ENCODE measurements at regions not wholly inside any gene's neighbourhood (a gene's known extent, or its start where the extent isn't known, plus 50 kb on each side); places are given as distances from the start of the nearest gene placed in this dataset.
"Not testable (repeated sequence)": the region's sequence is repeated elsewhere in the genome, so short reads cannot be mapped to it uniquely, and the experiment has no call there.

DNA sequence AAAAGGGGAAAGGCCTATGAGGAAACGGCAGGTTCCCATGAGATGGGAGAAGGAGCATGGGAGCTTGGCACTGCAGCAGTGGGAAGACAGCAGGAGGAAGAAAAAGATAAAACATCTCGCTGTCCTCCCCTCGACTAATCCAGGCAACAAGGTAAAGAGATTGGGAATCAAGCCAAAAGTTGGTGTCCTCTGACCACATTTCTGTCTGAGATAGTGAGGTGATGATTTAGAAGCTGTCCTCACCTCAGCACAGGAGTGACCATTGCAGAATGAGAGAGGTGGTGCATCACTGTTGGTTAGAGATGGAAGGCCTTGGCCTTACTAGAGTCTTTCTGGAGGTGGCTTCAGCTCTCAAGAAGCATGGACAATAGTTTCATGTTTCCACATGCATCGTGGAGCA, 226.6 kb upstream of the CCDC54 start:
- no peak for DNase-seq (ENCODE audit: extremely low read depth in 1 of 2, low read depth in 1 of 2)

DNA sequence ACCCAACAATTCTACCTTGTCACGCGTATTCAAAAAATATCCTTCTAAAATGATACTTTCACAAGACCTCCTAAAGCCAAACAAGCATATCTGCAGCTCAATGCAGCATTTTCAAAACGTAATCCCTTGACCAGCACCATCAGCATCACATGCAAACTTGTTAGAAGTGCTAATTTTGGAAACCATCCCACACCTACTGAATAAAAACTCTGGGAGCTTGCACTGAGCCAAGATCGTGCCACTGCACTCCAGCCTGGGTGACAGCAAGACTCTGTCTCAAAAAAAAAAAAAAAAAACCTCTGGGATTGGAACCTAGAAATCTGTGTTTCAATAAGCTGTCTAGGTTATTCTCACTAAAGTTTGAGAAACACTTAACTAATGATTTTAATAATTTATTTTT, 223.3 kb upstream of the CCDC54 start:
- DNase-seq (ENCODE audit: extremely low read depth in 1 of 2, low read depth in 1 of 2) = no peak

DNA sequence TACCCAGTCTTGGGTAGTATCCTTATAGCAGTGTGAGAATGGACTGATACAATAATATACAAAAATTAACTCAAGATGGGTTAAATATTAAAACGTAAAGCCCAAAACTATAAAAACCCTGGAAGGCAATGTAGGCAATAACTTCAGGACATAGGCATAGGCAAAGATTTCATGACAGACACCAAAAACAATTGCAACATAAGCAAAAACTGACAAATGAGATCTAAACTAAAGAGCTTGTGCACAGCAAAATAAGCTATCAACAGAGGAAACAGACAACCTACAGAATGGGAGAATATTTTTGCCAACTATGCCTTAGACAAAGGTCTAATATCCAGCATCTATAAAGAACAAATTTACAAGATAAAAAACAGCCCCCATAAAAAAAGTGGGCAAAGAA, 204.8 kb upstream of the CCDC54 start:
- no peak for DNase-seq (ENCODE audit: extremely low read depth in 1 of 2, low read depth in 1 of 2)

DNA sequence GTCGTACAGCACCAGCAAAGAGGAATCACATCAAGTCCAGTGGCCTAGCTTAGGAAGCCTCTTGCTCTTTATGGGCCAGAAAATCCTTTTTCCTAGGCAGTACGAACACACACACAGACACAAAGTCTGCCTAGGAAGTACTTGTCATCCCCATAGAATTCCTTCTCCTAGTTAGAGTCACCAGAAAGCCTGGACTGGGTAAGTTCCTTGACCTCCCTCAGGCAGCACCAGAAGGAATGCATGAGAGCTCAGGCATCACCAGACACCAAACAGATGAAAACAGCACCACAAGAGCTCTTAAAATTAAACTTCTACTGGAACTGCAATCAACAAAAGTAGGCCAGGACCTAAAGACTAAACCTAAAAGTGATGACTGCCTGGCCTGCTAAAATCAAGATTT, 192.9 kb upstream of the CCDC54 start:
- no peak for DNase-seq (ENCODE audit: extremely low read depth in 1 of 2, low read depth in 1 of 2)

DNA sequence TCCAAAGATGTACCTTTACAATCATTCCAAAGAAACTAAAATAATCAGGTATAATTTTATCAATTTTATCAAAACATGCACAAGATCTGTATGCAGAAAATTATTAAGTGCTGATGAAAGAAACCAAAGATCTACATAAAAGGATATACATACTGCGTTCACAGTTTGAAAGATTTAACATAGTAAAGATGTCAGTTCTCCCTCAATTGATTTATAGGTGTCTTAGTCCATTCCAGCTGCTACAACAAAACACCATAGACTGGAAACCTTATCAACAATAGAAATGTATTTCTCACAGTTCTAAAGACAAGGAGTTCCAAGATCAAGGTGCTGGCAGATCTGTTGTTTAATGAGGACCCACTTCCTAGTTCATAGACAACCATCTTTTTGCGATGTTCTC, 189.0 kb upstream of the CCDC54 start:
- no peak for DNase-seq (ENCODE audit: extremely low read depth in 1 of 2, low read depth in 1 of 2)

DNA sequence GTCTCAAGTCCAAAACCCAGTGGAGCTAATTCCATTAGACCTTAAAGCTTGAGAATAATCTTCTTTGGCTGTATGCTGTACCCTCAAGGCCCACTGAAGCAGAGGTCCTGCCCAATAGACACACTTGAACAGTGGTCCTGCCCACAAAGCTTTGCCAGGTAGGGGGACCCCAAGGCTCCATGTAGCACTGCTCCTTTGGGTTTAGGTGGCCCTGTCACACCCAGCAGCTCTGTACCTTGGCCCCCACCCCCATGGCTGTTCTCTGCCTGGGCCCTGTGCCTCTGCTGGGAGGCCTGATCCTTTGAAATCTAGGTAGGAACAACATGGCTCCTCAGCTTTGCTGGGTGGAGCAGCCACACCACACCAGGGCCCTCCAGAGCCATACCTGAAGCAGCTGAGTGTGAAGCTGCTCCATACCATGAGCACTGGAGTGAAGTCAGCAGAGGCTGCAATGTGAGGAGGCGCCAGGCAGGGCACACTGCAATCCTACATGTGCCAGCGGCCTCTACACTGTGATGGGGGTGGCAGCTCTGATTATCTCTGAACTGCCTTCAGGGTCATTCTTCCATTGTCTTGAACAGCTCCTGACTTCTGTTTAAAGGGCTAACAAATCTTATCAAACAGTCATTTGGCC, 188.0 kb upstream of the CCDC54 start:
- no peak for DNase-seq (ENCODE audit: extremely low read depth in 1 of 2, low read depth in 1 of 2)

DNA sequence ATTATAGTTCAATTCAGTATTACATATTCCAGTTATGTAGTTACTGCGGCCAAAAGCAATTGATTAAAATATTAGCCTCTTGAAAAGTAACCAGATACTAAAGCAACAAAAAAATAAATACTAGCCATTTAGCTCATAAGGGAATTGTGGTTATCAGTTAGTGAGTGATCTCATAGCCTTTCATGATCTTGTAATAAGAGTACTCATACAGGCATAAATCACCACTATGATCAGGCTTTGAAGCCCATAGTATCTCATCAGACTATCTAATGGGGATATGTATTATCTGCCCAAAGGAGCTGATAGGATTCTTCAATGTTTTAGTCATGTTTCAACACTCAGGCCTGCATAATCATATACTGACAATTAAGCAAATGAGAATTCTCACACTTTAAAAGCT, 184.1 kb upstream of the CCDC54 start:
- no peak for DNase-seq (ENCODE audit: extremely low read depth in 1 of 2, low read depth in 1 of 2)

DNA sequence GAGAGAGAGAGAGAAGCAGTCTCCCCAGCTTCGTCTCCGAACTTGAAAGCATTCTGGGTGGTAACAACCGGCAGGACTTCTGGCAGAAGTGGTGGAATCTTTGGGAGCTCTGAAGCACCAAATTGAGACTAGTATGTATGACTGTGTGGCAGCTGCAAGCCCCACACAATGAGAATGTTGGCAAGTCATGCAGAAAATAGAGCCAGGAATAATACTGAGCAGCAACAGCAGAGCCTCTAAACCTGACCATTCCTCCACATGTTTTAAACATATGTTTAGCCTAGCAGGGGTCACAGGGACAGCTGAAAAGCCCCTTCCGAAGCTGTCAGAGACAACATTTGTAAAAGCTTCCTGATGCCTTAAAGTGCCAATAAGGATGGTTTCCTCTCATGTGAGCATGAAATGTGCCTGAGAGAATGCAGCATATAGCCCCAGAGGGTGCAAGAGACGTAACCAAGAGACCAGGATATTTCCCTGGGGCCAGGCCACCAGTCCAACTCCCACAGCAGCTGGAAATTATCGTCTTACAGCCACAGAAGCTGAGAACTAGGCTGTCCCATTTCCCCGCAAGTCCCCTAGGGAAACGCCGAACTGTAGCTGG, 178.6 kb upstream of the CCDC54 start:
- no peak for DNase-seq (ENCODE audit: extremely low read depth in 1 of 2, low read depth in 1 of 2)

DNA sequence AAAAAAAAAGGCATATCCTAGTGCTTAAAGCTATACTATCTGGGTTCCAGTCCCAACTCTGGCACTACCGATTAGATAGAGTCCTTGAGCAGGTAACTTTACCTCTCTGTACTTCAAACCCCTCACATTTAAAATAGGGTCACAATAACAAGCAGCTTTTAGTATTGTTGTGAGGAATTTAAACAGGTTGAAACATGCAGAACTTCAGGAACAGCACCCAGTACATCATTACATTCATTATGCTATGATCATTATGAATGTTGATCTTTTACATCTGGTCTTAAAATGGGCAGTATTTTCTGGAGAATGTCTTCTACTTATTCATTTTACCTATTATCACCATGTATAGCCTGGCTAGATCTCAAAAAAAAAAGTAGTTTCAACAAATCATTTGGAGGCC, 176.1 kb upstream of the CCDC54 start:
- no peak for DNase-seq (ENCODE audit: extremely low read depth in 1 of 2, low read depth in 1 of 2)

DNA sequence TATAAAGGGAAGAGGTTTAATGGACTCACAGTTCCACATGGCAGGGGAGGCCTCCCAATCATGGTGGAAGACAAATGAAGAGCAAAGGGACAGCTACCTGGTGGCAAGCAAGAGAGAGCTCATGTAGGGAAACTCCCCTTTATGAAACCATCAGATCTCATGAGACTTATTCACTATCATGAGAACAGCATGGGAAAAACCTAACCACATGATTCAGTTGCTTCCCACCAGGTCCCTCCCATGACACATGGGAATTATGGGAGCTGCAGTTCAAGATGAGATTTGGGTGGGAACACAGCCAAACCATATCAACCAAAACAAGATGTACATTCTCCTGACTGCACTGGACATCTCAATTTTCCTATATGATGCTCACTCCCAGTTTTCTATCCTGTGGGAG, 174.4 kb upstream of the CCDC54 start:
- not testable (repeated sequence) for DNase-seq (ENCODE audit: extremely low read depth in 1 of 2, low read depth in 1 of 2)

DNA sequence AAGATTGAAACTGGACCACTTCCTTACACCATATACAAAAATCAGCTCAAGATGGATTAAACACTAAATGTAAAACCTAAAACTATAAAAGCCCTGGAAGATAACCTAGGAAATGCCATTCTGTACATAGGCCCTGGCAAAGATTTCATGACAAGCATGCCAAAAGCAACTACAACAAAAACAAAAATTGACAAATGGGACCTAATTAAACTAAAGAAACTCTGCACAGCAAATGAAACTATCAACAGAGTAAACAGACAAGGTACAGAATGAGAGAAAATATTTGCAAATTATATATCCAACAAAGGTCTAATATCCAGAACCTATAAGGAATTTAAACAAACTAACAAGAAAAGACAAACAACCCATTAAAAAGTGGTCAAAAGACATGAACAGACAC, 173.1 kb upstream of the CCDC54 start:
- no peak for DNase-seq (ENCODE audit: extremely low read depth in 1 of 2, low read depth in 1 of 2)

DNA sequence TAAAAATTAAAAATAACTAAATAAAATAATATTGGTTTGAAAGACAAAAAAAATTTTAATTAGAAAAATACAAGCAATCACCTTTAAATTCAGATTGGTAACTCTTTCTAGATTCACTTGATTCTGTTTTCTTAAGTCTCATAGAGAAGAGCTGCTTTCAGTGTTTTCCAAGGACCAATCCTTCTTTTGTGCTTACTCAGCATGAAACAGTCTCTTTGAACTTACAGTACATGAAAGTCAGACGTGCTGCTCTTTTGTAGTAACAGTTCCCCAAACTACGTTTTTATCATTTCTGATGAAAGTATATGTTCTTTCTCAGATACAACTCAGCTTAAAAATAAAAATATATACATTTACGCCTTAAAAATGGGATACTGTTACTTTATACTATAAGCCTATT, 171.9 kb upstream of the CCDC54 start:
- DNase-seq (ENCODE audit: extremely low read depth in 1 of 2, low read depth in 1 of 2) = no peak

DNA sequence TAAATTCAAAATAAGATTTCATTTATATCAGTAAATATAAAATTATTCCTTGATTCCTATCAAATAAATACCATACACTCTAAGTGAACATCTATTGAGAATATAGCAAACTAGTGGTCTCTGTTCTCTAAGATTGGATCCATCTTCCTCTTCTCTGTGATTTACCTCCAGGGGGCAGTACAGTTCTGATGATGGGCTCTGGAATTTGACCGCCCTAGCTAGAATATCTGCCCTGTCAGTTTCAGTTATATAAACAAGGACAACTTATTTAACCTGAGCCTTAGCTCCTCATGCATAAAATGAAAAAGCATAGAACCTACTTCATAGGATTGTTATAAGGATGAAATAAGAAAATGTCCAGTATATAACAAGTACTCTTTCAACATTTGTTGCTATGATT, 171.1 kb upstream of the CCDC54 start:
- no peak for DNase-seq (ENCODE audit: extremely low read depth in 1 of 2, low read depth in 1 of 2)

DNA sequence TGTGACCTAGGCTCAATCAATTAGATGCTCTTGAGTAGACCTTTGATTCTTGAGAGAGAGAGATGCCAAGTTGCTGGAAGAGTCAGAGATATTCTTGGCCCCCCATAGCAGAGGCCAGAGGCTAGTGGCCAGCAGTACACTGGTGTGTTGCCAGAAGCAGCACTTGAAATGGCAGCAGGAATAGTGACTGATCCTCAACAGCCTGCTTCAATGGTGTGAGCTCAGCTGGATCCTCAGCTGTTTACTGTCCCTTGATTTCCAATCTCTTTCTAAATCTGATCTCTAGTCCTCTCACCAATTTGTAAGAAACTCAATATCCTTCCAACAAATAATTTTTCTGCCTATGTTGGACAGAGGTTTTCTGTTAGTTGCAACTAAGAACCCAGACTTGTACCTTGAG, 170.3 kb upstream of the CCDC54 start:
- no peak for DNase-seq (ENCODE audit: extremely low read depth in 1 of 2, low read depth in 1 of 2)

DNA sequence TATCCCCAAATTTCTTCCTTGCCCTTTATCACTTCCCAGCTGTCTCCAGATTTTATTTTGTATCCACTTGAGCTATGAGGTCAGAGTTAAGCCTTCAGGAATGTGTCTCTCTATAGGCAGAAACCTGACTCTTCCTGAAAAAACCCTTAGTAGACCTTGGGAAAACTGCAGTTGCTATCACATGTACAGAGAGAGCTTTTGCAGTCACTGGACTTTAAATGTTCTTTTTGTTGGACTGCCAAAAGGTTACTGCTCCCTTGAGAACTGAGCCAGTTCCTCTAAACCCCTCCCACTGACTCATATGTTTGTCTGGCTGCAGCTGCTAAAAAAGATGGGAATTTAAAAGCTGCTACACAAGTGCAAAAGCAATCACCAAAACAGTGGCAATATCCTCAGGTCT, 169.1 kb upstream of the CCDC54 start:
- no peak for DNase-seq (ENCODE audit: extremely low read depth in 1 of 2, low read depth in 1 of 2)

DNA sequence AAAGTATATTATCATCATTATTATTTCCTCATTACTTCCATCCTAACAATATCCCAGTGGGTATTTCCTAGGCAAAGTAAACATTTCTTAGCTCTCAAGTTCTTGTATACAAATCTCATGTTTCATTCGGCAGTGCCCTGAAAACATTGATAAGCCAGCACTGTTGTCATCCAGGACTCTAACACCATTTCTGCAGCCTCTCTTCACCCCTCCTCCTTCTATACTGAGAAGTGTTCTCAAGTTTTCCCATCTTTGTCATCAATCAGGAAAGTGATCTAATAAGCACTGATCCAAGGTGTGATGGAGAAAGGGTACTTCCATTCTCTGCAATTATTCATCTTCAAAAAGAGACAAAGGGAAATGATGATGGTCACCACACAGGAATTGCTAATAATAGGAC, 168.4 kb upstream of the CCDC54 start:
- DNase-seq (ENCODE audit: extremely low read depth in 1 of 2, low read depth in 1 of 2) = no peak

DNA sequence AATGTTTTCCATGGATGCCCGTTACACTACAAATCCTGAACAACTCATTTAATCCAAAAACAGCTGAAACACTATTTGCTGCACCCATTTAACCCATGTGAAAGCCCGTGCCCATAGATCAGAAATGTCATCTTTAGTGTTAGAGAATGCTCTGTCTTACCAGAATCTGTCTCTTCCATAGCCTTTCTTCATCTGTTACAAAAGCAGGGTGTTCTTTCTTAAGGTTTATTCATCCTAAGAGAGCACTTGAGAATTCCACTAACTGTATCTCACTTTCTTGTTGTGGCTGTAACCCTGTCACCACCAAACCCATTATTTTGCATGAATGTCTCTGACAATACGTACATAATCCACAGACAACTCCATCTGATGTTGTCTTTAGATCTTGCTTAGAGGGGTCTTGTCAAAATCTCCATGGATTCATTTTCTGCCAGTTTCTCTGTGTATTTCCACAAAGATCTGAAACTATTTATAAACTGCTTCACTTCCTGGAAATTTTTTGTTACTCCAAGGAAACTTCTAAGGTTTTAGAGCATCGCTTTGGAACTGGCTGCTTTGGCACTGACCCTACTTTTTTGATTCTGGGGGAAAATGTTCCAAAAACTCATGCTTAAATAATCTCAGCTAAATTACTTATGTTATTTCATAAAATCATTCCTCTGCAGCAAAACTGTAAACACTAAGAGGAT, 167.8 kb upstream of the CCDC54 start:
- DNase-seq (ENCODE audit: extremely low read depth in 1 of 2, low read depth in 1 of 2) = no peak

DNA sequence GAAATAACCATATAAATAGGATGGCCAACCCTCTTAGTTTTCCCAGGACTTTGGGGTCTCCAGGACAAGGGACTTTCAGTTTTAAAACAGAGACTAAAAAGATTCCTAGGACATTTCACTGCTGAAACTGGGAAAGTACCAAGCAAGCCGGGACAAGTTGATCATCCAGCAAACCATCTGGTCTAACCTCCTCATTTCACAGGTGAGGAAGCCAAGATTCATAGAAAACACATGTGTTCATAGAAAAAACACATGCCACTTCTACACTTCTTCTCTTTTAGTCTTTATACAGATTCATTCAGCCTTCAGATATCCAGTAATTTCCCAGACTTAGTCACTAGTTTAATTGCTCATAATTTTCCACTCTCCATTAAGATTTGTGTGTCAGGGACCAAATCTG, 165.6 kb upstream of the CCDC54 start:
- DNase-seq (ENCODE audit: extremely low read depth in 1 of 2, low read depth in 1 of 2) = no peak

DNA sequence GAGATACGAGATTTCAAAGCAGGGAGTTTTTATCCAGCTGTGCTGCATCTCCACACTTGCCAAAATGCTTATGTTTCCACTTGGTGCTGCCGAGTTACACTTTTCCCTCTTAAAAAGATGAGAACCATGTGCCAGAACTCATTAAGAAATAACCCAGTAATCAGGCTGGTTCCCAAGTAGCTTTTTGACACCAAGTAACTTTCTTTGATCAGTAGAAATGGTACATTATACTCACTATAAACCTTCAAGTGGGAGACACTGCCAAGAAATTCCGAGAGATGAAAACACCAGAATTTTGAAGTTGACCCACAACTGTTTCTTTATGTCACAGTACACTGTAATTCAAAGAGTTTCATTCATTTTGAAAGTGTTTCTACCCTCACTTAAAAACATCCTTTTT, 164.6 kb upstream of the CCDC54 start:
- DNase-seq (ENCODE audit: extremely low read depth in 1 of 2, low read depth in 1 of 2) = no peak

DNA sequence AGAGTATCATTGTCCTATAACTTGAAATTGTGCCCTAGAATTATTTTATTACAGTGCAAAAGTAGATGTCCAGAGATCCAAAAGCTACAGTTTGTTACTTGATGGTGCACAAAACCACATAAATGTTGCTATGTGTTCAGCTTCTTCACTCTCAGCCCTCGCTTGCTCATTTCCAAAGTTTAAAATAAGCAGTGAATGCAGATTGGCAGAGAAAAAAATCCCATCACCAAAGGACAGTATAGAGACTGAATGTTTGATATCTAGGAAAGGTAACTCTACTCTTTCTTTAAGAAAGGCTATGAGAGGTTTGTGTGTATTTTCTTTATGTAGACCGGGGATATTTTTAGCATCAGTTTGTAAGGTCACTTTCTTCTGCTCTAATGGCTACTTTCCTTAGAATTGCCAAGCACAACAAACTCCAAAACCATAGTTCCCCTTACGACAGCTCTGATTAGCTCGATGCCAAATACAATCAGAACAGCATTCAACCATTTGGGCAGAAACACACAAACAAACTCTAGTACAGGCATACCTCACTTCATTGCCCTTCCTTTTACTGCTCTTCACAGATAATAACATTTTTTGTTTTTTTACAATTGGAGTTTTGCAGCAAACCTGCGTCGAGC, 164.1 kb upstream of the CCDC54 start:
- DNase-seq (ENCODE audit: extremely low read depth in 1 of 2, low read depth in 1 of 2) = no peak

DNA sequence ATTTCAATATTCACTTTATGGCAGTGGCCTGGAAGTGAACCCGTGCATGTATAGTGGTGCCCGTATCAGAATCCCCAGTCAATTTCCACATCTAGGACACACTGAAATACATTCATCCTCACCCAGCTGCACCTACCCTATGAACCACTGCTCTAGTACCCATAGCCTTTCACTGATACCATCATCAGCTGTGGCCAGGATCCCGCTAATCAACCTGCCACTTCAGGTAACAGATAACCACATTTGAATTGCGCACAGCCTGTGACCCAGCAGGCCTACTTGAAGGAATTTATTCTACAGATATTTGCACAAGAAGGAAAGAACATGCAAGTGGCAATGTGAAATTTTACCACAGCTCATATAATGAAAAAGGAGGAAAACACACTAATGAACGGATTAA, 161.0 kb upstream of the CCDC54 start:
- DNase-seq (ENCODE audit: extremely low read depth in 1 of 2, low read depth in 1 of 2) = no peak

DNA sequence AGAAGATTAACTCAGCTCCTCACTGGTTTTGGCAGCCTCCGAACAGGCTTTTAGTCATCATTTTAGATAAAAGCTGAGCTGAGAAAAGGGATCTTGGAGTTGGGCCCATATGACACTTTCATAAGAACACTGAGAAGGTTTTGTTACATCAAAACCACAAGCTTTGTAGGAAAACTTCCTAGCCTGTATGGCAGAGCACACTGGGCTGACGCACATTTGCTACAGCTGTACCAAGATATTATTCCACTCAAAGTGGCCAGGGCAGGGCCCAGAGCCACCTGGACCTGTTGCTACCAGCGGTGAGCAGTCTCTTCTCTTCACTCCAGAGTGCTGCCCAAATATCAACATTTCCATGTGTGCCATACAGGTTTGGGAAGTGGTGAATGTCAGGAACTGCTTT, 160.5 kb upstream of the CCDC54 start:
- DNase-seq (ENCODE audit: extremely low read depth in 1 of 2, low read depth in 1 of 2) = no peak
